ENCODE measurements at regions not wholly inside any gene's neighbourhood (a gene's known extent, or its start where the extent isn't known, plus 50 kb on each side); places are given as distances from the start of the nearest gene placed in this dataset.

DNA sequence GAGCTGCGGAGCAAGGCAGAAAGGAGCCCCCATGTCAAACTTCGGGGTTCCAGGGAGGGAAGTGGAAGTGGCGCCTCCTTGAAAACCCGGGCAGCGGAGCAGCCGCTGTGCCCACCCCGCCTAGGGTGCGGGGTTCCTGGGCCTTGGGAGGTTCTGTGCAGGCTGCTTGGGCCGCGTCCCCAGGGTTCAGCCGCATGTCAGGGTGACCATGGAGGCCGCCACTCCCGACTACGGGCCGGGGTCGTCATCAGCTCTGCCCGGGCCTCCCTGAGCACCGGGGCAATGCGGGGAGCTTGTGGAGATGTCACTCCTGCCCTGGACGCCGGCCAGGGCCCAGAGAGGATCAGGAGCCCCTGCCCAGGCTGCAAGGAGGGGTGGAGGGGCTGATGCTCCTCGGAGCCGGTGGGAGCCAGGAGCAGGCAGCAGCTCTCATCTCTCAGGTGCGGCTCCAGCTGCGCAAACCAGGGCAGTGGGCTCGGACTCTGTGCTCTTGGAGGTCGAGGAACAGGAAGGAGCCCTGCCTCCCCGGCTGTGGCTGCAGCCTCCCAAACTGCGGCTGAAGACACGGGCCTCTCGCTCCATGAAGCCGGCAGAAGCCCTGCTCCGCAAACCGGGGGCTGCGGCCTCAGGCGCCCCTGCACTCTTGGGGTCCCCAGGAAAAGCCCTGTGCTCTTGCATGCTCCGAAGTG lies 1286.5 kb downstream of the TMEM121 start:
- no peak for DNase-seq (ENCODE audit: low spot score)

DNA sequence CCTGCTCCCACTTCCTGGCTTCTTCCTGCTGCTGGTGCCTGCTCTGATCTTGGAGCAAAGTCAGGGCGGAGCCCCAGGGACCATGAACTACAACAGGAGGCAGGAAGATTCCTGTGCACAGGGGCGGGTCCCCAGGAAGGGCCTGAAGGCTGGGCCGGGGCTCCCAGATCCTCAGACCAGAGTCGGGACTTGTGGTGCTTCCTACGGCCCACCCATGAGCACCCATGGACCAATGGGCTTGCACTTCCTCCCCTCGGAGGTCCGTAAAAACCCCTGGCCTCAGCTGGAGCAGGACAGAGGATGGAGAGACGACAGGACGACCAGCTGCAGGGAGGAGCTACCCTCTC lies 1287.1 kb downstream of the TMEM121 start:
- no peak for DNase-seq (ENCODE audit: low spot score)

DNA sequence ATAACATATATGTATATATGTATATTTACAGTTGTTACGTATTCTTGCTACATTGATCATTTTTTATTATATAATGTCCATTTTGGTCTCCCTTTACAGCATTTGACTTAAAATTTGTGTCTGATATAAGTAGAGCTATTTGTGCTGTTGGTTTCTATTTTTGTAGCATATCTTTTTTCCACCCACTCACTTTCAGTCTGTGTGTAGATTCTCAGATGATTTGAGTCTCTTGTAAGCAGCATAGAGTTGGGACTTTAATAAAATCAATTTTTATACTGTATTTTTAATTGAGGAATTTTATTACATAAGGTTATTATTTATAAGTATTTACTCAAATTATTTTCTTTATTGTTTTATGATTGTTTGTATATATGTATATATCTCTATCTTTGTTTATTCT lies 1293.7 kb downstream of the TMEM121 start:
- no peak for DNase-seq (ENCODE audit: low spot score)

DNA sequence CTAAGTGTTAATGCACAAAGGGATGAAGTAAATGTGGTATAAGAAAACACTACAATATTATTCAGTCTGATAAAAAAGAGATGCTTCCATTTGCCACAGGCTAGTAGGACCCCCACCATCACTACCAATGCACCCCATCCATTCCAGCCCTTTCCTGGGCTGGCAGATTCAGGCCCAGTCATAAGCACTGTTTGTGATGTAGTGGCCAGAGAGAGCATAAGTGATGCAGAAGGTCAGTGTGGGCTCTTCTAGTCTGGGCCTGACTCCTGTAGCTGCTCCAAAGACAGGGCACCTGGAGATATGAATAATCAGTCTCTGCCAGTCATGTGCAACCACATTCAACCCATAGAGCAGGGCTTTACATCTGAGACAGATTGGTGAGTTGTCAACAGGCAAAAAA lies 1294.7 kb downstream of the TMEM121 start:
- no peak for DNase-seq (ENCODE audit: low spot score)

DNA sequence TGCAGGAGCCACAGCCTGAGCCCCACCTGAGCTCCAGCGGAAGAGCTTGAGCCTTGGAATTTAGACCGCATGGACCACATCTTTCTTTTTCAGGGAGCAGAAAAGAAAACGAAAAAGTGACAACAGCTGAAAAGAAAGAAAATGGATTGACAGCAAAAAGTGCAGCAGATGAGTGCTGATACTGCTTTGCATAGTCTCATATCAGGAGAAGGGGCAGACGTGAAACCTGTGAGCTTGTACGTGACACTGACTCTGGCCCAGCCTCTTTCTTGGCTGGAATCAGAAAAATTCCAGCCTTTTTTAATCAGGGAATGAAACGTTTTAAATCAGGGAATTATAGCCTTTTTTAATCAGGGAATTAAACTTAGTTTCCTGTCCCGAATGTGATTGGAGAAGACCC lies 1296.5 kb downstream of the TMEM121 start:
- no peak for DNase-seq (ENCODE audit: low spot score)

DNA sequence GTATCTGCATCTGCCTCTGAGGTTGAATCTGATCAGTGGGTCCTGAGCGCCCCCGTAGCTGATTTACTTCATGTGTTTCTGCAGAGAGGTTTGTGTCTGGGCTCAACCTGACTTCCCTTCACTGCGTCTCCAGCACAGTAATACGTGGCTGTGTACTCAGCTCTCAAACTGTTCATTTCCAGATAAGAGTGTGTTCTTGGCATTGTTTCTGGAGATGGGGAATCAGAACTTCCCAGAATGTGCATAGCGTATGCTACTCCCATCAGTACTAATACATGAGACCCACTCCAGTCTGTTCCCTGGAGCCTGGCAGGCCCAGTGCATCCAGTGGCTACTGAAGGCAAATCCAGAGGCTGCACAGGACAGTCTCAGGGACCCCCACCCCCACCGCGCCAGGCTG lies 1297.2 kb downstream of the TMEM121 start:
- DNase-seq (ENCODE audit: low spot score) = no peak

DNA sequence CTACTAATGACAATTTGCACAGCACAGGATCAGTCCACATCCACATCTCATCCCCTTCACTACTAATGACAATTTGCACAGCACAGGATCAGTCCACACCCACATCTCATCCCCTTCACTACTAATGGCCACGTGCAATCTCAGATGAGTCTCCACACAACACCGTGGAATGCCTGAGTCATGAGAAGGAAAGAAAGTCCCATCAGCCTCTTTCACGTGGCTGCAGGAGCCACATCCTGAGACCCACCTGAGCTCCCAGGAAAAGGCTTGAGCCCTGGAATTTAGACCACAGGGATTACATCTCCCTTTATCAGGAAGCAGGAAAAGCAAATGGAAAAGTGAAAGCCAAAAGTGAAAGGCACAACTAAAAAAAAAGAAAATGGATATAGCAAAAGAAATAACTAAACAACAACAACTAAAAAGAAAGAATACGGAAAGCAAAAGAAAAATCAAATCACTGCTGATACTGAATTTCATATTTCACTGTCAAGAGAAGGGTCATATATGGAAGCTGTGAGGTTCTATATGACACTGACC lies 1300.5 kb downstream of the TMEM121 start:
- no peak for DNase-seq (ENCODE audit: low spot score)

DNA sequence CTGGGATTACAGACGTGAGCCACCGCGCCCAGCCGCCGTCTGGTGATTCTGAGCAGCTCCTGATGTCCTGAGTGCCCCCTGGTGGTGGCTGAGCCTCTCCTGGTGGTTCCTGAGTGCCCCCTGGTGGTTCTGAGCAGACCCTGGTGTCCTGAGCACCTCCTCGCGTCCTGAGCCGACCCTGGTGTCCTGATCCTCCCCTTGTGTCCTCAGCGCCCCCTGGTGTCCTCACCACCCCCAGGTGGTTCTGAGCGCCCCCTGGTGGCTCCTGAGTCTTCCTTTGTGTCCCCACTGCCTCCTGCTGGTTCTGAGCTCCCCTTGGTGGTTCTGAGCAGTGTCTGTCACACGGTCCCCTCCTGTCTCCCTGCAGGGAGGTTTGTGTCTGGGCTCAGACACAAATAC lies 1304.9 kb downstream of the TMEM121 start:
- no peak for DNase-seq (ENCODE audit: low spot score)

DNA sequence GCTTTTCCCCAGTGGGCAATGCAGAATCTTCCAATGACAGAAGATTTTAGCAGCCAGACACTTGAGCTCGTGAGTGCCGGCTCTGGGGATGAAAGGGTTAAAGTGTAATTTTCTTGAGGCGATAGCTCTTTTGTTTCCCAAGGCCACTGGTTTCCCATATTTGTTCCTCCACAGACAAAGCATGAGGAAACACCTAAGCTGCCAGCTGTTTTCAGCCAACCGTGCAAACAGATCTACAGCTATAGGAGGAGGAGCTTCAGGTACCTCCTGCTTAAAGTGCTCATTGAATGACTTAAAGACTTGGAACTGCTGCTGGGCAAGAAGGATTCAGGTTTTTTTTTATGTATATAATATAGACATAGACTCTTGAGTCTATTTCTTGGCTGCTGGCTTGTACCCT lies 1311.5 kb downstream of the TMEM121 start:
- no peak for DNase-seq (ENCODE audit: low spot score)

DNA sequence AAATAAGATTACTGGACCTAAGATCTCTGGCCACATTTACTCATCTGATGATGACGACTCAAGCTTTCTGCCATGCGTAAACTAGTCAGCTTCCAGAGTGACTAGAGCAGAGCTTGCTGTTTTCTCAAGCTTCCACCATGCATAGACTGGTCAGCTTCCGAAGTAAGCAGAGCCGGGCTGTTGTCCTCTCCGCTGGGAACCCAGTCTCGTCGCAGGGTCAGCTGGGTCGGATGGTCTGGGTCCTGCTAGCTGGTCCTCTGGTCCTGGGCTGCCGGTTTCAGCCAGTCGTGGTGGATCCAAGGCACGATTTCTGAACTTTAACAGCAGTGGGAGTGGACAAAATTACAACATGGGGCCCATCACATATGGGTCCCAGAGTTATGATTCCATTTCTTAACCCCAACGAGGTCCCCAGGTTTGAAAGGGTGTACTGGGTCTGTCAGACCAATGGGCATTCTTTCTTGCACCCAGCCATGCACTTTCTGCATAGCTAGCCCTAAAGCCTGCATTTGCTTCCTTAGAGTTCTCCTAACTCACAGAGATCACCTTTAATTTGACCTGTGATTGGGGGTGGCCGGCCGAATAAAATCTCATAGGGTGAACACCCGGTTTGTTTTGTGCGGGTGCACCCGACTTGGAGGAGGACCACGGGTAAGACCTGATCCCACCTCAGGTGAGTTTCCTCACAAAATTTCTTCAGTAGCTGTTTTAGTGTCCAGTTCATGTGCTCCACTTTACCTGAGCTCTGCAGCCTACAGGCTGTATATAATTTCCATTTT lies 1312.8 kb downstream of the TMEM121 start:
- DNase-seq (ENCODE audit: low spot score) = no peak

DNA sequence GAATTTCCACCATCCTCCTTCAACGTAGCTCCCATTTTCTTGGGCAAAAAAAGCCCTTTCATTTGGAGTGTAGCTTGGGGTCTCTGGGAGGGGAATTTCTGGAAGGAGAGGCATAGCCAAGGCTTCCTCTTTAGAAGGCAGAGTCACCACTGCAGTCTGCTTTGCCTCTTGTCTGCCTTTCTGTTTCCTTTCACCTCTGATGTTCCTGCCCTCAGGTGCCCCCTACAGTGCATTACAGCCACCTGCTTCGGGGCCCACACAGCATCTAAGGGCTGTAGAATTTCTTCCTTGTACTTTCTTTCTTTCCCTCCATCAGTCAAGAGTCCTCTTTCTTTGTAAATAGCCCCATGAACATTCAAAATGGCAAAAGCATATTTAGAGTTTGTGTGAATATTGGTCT lies 1313.9 kb downstream of the TMEM121 start:
- DNase-seq (ENCODE audit: low spot score) = no peak

DNA sequence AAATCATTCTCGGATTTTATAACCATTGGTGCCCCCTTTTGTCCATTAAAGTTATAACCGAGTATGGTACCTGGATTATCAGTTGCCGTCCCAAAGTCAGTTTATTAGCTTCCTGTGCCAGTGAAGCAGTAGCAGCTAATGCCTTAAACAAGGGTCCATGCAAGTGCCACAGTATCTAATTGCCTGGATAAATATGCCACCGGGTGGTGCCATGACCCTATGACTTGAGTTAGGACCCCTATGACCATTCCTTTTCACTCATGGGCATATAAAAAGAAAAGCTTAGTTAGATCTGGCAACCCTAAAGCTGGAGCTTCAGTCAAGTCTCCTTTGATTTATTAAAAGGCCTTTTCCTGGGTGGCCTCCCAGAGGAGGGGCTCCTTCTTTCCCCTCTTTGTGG lies 1314.6 kb downstream of the TMEM121 start:
- no peak for DNase-seq (ENCODE audit: low spot score)

DNA sequence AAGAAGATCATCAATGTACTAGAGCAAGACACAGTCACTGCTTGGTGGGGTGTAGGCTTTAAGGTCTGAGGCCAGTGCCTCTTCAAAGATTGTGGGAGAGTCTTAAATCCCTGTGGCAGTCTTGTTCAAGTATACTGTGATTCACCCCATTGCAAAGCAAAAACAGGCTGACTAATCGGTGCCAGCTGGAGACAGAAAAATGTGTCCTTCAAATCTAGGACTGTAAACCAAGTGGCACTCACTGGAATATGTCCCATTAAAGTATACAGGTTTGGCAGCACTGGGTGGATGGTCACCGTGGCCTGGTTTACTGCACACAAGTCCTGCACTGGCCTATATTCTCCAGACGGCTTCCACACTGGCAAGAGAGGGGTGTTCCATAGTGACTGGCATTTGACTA lies 1315.3 kb downstream of the TMEM121 start:
- DNase-seq (ENCODE audit: low spot score) = no peak

DNA sequence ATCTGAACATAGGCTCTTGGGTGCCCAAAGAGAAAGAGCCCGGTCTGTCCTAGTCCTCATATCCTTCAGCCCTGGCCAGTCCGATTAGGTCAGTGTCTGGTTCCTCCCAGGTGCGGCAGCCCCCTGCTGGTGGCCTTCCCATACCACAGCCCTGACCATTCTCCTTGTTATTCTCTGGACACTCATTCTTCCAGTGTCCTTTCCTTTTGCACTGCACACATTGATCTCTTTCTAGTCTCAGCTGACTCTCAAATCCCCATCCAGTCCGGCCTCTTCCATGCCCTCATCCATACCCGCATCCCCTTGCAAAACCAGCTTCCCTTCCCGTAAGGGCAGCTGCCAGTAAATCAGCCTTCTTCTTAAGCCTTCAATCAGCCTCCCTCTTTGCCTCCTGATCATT lies 1316.3 kb downstream of the TMEM121 start:
- peak; percentile 11 for DNase-seq (ENCODE audit: low spot score)

DNA sequence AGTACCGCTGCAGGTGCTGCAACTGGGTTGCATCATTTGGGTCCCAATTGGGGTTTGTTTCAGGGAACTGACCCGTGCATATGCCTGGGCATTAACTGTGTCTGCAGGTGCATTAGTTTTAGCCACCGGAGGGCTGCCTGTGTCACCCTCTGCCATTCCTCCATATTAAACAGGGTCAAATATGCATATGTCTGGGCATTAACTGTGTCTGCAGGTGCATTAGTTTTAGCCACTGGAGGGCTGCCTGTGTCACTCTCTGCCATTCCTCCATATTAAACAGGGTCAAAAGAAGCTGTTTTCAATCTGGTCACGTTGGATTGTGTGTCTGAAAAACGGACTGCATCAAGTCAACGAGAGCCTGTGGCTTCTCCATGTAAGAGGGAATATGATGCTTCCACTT lies 1317.0 kb downstream of the TMEM121 start:
- no peak for DNase-seq (ENCODE audit: low spot score)

DNA sequence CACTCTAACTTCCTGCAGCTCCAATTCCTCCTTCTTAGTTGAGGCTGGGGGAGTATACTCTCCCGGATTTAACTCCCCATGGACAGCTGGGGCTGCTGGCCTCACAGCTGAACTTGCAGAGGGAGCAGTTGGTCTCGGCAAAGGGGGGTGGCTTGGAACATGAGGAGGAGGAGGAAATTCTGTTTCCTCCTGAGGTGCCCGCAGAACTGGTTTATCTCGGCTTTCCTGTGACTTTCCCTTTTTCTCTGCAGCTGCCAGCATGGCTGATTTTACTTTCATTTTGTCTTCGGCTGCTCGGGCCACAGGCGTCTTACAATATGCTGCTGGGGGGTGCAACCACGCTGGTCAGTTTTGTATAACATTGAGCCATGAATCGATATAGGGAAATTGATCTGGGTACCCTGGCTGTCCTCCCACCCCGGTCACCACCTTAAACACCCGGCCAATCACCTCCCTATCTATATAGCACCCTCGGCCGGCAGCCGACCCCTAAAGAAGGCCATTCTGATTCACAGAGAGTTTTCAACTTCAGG lies 1317.6 kb downstream of the TMEM121 start:
- peak; percentile 10 for DNase-seq (ENCODE audit: low spot score)

DNA sequence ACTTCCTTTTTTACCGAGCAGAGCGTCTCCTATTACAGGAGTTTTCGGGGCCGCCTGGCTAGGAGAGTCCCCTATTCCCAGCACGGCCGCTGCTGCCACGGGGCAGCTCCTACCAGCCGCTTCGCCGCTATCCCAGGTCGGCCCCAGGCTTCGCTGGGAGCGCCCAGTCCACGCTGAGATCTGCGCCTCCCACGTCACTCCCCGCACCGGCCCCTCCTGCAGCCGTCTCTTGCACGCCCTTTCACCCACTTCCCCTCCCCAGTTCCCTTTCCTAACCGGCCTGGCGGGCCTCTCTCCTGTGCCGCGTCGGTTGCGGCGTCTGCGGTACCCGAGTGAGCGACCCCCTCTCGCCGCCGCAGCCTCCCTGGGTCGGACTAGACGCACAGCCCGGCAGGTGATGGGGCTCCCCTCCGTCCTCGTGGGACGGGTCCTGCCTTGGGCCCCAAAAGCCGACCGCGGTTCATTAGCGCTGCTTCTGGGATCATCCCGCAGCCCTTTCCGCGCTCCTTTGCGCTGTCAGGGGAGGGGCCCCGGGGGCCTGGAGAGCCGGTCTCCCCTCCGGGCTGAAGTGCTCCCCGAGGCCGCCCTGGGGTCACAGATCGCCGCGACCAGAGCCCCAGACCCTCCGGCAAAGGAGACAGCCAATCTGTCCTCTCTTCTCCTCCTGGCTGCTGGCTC lies 1318.4 kb downstream of the TMEM121 start:
- no peak for DNase-seq (ENCODE audit: low spot score)

DNA sequence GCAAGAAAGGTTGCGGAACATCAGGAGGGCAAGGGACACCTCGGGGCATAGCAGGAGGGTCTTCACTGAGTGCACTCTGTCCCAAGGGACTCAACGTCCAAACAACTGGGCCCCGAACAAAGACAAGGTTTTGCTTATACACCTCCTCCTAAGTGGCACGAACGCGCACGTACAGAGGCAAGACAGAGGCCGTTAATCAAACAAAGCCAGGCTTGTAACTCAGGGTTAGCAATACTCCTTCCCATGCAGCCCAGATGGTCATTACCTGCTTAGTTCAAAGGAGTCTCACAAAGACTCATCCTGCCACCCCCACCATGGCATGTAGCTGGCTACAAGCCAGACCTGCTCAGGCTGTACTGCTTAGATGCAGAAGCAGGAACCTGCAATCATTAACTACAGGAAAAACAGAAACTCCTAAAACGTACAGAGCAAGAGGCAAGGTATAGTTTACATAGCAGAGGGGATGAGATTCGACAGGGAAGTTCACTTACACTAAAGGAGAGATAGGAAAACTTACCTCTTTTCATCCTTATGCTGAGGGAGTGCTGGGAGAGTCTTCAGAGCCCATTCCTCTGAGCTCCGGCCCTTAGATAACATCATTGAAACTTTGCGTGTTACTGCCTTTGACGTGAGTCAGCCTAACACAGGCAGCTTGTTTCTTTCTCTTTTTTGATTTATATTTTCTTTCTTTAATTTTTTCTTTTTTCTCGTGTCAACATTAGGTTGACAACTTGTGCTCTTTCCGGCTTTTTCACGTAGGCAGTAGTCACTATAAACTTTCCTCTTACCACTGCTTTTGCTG lies 1319.1 kb downstream of the TMEM121 start:
- no peak for DNase-seq (ENCODE audit: low spot score)

DNA sequence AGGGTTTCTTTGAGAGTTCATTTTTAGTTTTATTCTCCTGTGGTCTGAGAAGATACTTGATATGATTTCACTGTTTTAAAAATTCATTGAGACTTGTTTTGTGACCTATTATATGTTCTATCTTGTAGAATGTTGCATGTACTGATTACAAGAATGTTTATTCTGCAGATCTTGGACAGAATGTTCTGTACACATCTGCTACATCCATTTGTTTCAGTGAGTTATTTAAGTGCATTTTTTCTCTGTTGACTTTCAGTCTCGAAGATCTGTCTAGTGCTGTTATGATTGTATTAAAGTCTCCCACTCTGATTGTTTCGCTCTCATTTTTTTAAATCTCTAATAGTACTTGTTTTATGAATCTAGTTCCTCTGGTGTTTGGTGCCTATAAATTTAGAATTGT lies 1319.8 kb downstream of the TMEM121 start:
- no peak for DNase-seq (ENCODE audit: low spot score)

DNA sequence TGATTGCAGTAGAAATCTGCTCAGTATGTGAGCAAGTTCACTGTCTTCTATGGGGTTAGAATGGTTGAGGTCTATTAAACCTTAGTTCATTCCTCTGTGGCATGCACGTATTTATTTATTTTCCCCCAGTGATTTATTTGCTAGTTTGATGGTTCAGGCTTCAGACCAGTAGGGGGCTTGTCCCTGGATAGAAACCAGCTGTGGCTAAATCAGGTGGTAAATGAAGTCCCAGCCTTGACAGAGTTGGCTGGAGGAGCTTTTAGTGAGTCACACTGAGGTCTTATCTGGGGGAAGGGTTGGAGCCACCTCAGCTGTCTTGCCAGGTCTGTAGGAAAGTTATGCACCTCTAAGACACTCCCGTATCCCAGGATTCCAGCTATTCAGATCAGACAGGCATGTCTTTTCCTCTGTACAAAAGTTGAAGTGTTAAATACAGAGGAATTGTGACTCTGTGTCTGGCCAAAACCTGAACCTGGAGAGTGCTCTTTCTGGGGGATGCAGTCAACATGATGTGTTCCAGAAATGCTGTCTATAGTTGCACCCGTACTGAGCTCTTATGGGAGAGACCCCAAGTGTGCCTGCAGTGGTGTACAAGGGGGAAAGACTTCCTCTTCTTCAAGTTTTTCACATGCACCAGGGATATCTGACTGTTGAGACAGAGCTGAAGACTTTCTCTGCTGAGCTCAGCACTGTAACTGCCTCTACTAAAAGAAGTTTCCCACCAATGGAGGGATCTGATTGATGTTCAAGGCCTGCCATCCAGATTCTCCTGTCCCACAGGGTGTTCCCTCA lies 1322.1 kb downstream of the TMEM121 start:
- DNase-seq (ENCODE audit: low spot score) = no peak
